ENCODE measurements at regions not wholly inside any gene's neighbourhood (a gene's known extent, or its start where the extent isn't known, plus 50 kb on each side); places are given as distances from the start of the nearest gene placed in this dataset.

GRCh38 chr3:30438126-30438525, 168.3 kb upstream of the TGFBR2 start:
- TF ChIP-seq ARNT (IDR thresholded peaks at IDR 0.05): no peak
- no peak for TF ChIP-seq SUZ12 (IDR thresholded peaks at IDR 0.05)
- no peak for TF ChIP-seq FOXM1 (IDR thresholded peaks at IDR 0.05; ENCODE audit: borderline replicate concordance)
- no peak for TF ChIP-seq TARDBP (IDR thresholded peaks at IDR 0.05)
- no peak for TF ChIP-seq BHLHE40 (IDR thresholded peaks at IDR 0.05; ENCODE audit: borderline replicate concordance)
- no peak for TF ChIP-seq FOXK2 (IDR thresholded peaks at IDR 0.05)
- no peak for TF ChIP-seq ZNF384 (IDR thresholded peaks at IDR 0.05)

Data from HEK293T (cell line).